Skeletal muscle cell (primary cell): ENCODE measurements at regions not wholly inside any gene's neighbourhood (a gene's known extent, or its start where the extent isn't known, plus 50 kb on each side); places are given as distances from the start of the nearest gene placed in this dataset.

Source experiments
- DNase-seq: peaks from one replicate; pipeline ENCODE4 v3.0.0-alpha.2; 2010; ENCODE audit warnings: low read depth
- H3K4me3 ChIP-seq: 2 replicates; pipeline ENCODE4 v1.5.1; 2011; ENCODE audit warnings: low read depth, mild to moderate bottlenecking, control low read depth, low read length, moderate library complexity

- H3K4me3 ChIP-seq: no peak overlapping the region
- no peak for DNase-seq
Measured at GRCh38 chr6:167643223-167643622, 183.5 kb upstream of the AFDN start.

- no peak for DNase-seq
- no peak overlapping the region for H3K4me3 ChIP-seq
Measured at GRCh38 chr6:167643716-167644115, 183.0 kb upstream of the AFDN start.

- DNase-seq: no peak
- no peak overlapping the region for H3K4me3 ChIP-seq
Measured at GRCh38 chr6:167644412-167645132, 182.1 kb upstream of the AFDN start.

- H3K4me3 ChIP-seq: no peak overlapping the region
- DNase-seq: no peak
Measured at GRCh38 chr6:167645368-167645767, 181.3 kb upstream of the AFDN start.

- DNase-seq: no peak
Measured at GRCh38 chr6:167647306-167647705, 179.4 kb upstream of the AFDN start.

GRCh38 chr6:167647737-167648470, 178.8 kb upstream of the AFDN start:
- H3K4me3 ChIP-seq: no peak overlapping the region
- DNase-seq: no peak

More at GRCh38 chr6:167647306-167647705, 179.4 kb upstream of the AFDN start:
- no peak overlapping the region for H3K4me3 ChIP-seq

- H3K4me3 ChIP-seq: no peak overlapping the region
- no peak for DNase-seq
Measured at GRCh38 chr6:167648501-167649278, 178.0 kb upstream of the AFDN start.

- no peak for DNase-seq
- no peak overlapping the region for H3K4me3 ChIP-seq
Measured at GRCh38 chr6:167649476-167649875, 177.2 kb upstream of the AFDN start.

GRCh38 chr6:167650730-167651317, 175.9 kb upstream of the AFDN start:
- no peak for DNase-seq
- H3K4me3 ChIP-seq: no peak overlapping the region

- DNase-seq: no peak
- H3K4me3 ChIP-seq: no peak overlapping the region
Measured at GRCh38 chr6:167651318-167652041, 175.2 kb upstream of the AFDN start.

GRCh38 chr6:167652042-167652700, 174.5 kb upstream of the AFDN start:
- DNase-seq: no peak
- no peak overlapping the region for H3K4me3 ChIP-seq

- no peak for DNase-seq
- no peak overlapping the region for H3K4me3 ChIP-seq
Measured at GRCh38 chr6:167652701-167653095, 174.0 kb upstream of the AFDN start.

- no peak for DNase-seq
- no peak overlapping the region for H3K4me3 ChIP-seq
Measured at GRCh38 chr6:167653561-167653960, 173.2 kb upstream of the AFDN start.

GRCh38 chr6:167654389-167654788, 172.3 kb upstream of the AFDN start:
- H3K4me3 ChIP-seq: no peak overlapping the region
- no peak for DNase-seq

- DNase-seq: no peak
Measured at GRCh38 chr6:167655174-167655821, 171.4 kb upstream of the AFDN start.

GRCh38 chr6:167658106-167658505, 168.6 kb upstream of the AFDN start:
- H3K4me3 ChIP-seq: no peak overlapping the region
- DNase-seq: no peak

More at GRCh38 chr6:167655174-167655821, 171.4 kb upstream of the AFDN start:
- no peak overlapping the region for H3K4me3 ChIP-seq

- no peak overlapping the region for H3K4me3 ChIP-seq
Measured at GRCh38 chr6:167659046-167659445, 167.7 kb upstream of the AFDN start.

GRCh38 chr6:167660424-167660823, 166.3 kb upstream of the AFDN start:
- H3K4me3 ChIP-seq: no peak overlapping the region
- no peak for DNase-seq

More at GRCh38 chr6:167659046-167659445, 167.7 kb upstream of the AFDN start:
- DNase-seq: no peak
